Adrenal gland (tissue), 5 donors: ENCODE measurements at regions not wholly inside any gene's neighbourhood (a gene's known extent, or its start where the extent isn't known, plus 50 kb on each side); places are given as distances from the start of the nearest gene placed in this dataset.

Source experiments
- CTCF ChIP-seq, 6 experiments: fragments of 450-650 bp in 4 of 6; fragments of 200-600 bp in 2 of 6; sonication (generic) in 1 of 6; IDR thresholded peaks; 1 replicate in 5 of 6; 2 replicates in 1 of 6; pipeline versions ENCODE4 v1.5.1 to v1.8.0; 2016 to 2021; ENCODE audit warnings: antibody characterized with exemption in 6 of 6, mild to moderate bottlenecking in 2 of 6, moderate library complexity in 1 of 6
- POLR2A ChIP-seq, 2 donors: fragments of 450-650 bp; IDR thresholded peaks; one replicate each; pipeline ENCODE4 v1.6.1; 2017; ENCODE audit warnings: antibody characterized with exemption in 2 of 2, mild to moderate bottlenecking in 2 of 2, moderate library complexity in 1 of 2
- donor health status: DM: no; HTN: no; CAD: no.

GRCh38 chr10:10869592-10869991 is 148.1 kb upstream of the CELF2 start:
- TF ChIP-seq POLR2A (IDR thresholded peaks at IDR 0.05) (no peak), CTCF (IDR thresholded peaks at IDR 0.05) (no peak)
